IPS-NIHi7 (cell line): ENCODE measurements at regions not wholly inside any gene's neighbourhood (a gene's known extent, or its start where the extent isn't known, plus 50 kb on each side); places are given as distances from the start of the nearest gene placed in this dataset.

Source experiments
- DNase-seq: peaks from one replicate; pipeline ENCODE4 v3.0.0; 2012; ENCODE audit warnings: mixed read lengths; ENCODE audit errors: extremely low spot score

DNA sequence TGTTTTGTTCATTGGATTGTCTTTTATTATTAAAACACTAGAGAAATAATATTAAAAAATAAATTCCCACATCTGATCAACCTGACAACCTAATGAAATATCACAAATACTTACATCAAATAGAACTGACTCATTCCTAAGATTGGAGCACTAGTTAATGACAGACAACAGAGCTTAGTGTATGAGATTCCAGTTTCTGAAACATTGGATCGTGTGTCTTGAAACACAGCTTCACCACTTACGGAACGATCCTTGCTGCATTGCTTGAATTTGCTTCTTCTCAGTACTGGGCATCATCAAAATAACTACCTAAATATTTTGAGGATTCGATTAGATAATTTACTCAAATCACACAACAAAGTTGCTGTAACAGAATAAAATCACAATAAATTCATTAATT lies 667.2 kb upstream of the CDH18 start:
- no peak for DNase-seq

DNA sequence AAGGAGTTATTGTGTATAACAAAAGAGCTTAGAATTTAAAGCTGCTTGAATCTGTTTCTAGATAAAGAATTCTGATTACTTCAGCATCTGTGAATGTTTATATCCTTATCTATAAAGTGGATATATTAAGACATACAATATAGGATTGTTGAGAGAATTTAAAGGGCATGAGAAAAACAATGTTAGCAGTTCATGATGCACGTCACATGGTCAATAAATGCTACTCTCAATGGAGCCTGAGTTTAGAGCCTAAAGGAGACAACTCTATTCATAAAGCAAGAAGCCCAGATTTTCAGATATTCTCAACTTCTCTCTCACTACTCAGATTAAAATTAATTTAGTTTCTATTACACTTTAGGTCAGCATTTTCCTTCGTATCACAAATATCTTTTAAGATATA lies 666.7 kb upstream of the CDH18 start:
- DNase-seq = no peak

DNA sequence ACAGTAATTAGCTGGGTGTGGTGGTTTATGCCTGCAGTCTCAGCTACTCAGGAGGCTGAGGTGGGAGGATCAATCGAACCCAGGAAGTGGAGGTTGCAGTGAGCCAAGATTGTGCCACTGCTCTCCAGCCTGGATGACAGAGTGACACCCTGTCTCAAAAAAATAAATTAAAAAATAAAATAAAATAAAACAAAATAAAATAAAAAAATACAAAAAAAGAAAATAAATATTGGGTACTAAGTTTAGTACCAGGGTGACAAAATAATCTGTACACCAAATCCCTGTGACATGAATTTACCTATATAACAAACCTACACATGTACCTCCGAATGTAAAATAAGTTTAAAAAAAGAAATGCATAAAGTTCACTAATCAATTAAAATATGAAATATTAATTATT lies 666.0 kb upstream of the CDH18 start:
- no peak for DNase-seq

DNA sequence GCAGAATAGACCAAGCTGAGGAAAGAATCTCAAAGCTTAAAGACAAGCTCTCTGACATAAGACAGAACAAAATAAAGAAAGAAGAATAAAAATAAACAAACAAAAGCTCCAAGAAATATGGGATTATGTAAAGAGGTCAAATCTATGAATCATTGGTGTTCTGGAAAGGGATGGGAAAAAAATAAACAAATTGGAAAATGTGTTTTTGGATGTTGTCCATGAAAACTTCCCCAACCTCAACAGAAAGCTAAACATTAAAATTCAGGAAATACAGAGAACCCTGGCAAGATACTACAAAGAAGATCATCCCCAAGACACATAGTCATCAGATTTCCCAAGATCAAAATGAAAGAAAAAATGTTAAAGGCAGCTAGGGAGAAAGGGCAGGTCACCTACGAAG lies 662.0 kb upstream of the CDH18 start:
- DNase-seq = no peak

DNA sequence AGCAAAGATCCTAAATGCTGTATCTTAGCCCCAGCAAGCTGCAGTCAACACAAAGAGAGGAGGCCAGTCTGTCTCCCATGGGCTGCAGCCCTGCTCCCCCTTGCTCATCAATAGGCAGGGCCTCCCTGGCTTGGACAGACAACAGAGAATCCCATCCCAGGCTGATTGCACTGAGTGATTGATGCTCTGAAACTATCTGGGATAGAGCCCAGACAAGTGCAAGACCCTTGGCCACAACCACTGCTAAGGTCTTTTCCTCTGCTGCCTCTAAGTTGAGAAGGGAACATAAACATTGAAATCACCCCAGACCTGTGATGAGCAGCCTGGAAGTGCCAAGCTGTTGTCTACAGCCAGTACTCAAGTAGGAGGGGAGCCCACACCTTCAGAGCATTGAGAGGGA lies 661.0 kb upstream of the CDH18 start:
- DNase-seq = no peak

DNA sequence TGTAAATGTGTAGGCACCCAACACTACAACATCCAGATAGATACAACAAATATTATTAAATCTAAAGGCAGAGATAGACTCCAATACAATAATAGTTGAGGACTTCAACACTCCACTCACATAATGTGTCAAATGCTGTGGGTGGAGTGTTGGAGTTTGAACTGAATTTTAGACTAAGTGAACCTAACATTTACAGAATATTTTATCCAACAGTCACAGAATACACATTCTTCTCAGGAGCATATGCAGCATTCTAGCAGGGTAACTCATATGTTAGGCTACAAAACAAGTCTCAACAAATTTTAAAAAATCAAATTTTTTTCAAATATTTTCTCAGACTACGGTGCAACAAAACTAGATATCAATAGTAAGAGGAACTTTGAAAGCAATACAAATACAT lies 648.7 kb upstream of the CDH18 start:
- DNase-seq = no peak

DNA sequence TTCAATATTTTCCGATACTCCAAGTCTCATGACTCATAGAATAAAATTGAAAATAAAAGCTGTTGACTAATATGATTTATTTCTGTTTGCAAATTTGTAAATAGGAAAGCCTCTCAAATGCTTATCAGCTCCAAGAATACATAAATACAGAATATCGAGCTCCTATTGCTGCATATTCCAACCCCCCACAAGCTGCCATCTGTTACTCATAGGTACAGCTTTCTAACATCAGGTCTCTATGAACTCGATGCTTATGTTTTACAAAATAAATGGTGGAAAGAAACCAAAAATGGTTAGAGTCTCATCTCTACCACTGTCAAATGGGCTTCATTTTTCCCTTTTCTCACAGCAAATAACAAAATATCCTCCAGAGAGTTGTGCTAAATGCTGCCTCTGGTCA lies 631.6 kb upstream of the CDH18 start:
- DNase-seq = no peak

DNA sequence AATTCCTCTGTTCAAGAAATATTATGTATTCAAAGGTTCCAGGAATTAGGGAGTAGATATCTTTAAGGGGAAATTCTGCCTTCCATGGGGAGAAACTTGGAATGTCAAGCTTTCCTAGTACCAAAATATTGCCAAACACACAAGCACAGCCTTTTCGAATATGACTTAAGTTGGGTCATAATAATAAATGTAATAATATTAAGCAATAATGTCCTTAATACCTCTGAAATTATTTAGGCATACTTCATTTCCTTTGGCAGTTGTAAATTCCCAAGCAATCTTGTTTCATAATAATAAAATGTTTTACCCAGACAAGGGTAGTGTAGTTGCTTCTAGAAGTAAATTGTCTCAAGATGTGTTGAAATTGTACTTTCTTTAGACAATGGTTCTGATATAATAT lies 630.3 kb upstream of the CDH18 start:
- no peak for DNase-seq

DNA sequence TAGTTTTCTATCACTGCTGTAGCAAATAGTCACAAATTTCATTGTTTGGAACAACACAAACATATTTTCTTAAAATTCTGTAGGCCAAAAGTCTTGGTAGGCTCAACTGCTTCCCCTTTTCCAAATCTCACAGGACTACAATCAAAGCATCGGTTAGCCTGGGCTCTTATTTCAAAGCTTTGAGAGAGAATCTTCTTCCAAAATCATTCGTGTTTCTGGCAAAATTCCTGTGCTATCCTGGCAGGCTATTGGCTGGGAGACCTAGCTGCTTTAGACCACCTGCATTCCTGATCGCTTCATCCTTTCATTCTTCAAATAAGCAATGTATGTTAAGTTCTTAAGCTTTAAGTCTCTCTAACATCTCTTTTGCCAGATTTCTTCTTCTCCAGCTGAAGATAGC lies 629.8 kb upstream of the CDH18 start:
- DNase-seq = no peak

DNA sequence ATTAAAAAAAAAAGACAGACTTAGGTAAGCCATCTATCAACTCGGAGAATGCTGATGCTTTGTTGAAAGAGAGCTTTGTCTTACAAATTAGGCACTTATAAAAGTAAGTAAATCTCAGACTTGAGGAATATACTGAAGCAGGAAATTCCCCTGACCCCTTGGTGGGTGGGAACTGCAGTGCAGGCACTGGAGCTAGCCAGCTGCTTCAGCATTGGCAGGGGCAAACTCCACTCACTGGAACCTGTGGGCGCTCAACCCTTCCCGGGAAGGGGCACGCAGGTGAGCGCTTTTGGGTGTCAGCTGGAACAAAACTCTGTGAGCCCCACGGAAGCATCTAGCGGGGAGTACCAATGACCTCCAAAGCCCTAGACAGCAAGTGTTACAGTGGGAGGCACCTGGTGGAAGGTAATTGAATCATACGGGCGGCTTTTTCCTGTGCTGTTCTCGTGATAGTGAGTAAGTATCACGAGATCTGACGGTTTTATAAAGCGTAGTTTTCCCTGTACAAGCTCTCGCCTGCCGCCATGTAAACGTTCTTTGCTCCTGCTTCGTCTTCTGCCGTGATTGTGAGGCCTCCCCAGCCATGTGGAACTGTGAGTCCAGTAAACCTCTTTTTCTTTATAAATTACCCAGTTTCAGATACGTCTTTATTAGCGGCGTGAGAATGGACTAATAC lies 628.0 kb upstream of the CDH18 start:
- DNase-seq = no peak

DNA sequence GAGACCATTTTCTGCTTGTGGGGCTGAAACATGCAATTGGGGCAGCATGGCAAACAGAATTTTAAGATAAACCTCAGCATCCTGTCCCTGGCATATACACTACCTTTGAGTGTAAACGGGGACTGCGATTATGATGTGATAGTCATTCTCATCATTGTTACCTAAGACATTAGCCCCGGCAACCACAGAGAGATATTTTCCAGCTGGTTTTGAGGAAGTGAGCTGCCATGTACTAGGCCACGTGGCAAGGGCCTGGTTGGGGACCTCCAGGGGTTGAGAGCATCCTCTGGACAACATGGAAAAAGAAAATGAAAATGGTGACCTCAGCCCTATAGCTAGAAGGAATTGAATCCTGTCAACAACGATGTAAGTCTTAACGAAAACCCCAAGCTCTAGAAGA lies 623.6 kb upstream of the CDH18 start:
- DNase-seq = no peak

DNA sequence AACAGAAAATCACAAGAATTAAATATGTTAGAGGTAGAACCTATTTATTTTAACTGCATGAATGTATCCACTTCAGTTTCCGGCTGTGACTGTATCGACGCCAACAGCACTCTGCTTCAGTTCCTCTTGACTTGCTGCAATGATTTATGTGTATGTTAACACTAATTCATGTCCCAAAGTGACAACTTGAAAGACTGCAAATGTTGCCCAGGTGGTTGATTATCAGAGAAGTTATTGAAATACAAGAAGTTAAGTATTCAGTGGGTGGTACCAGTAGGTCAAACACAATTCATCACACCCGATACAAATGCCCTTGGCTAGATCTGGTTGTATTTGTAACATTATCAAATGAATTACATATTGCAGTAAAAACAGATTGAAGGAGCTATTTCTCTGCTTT lies 622.7 kb upstream of the CDH18 start:
- no peak for DNase-seq

DNA sequence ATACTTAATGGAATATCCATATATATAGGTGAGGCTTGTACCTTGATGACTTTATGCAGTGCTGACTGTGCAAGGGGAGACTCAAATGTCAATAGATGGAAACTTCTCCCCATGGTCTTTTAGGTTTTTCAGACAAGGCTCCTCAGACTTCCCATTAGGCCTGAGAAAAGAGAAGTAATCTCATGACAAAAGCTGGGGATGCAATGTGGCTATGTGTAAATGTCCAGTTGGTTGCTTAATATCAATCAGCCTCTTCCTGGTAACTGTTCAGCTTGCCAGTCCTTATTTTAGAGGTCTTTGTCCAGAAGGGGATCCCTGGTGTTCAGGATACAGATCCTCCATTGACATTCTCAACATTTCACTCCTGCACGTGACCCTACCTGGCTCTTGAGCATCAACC lies 621.1 kb upstream of the CDH18 start:
- no peak for DNase-seq

DNA sequence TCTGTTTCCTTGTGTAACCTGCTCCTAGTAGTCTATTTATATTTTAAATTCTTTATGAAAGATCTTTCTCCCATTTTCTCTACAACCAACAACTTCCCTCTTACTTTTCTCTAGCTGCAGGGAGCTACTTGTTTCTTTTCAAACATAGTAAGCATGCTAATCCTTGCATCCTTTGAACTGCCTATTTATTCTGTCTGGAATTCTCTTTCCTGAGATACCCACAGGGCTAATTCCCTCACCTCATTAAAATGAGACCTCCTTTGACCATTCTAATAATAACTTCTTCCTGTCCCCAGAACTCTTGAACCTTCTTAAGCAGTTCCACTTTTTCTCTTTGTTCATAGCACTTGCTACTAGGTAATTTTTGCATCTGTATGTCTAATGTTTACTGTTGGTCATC lies 620.6 kb upstream of the CDH18 start:
- no peak for DNase-seq

DNA sequence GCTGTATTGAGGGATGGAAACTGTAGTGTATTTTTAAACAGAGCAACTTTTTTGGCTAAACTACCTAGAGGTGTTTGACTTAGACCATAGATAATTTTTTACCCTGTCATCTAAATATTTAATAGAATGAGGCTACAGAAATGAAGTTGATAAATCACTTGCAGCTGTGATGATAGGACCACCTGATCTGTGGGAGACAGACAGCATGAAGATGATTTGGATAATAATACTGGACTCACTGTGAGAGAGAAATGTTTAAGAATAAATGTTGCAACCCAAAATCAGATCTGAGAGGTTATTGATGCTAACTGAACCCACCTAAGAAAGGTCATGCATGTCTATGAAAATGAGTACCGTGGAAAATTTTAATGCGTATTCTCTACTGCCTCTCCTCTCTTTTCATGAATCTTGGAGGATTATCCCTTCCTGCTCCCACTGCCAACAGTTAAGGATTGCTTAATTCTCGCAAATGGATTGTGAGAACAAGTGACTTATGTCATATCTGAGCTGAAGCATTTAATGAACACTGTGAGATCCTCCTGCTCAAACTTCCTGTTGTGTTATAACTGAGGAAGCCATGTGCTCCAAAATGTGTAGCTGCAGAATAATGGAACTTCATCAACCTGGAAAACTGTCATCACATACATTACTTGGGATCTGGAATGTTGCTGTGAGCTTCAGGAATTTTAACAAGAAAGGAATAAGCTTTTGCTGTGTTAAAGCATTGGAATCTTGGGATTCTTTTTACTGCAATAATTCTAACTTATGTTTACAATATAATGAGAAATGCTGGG lies 617.9 kb upstream of the CDH18 start:
- DNase-seq = no peak

DNA sequence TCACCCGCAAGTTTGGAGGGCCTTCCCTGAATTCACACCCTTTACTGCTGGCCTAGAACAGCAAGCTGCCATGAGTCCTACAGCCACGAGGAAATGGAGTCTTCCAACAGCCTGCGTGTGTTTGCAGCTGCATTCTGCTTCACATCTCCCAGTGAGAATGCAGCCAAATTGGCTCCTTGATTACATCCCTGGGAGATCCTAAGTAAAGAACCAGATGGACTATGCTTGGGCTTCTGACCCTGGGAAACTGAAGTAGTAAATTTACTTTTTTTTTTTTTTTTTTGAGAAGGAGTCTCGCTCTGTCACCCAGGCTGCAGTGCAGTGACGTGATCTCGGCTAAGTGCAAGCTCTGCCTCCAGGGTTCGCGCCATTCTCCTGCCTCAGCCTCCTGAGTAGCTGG lies 617.0 kb upstream of the CDH18 start:
- no peak for DNase-seq

DNA sequence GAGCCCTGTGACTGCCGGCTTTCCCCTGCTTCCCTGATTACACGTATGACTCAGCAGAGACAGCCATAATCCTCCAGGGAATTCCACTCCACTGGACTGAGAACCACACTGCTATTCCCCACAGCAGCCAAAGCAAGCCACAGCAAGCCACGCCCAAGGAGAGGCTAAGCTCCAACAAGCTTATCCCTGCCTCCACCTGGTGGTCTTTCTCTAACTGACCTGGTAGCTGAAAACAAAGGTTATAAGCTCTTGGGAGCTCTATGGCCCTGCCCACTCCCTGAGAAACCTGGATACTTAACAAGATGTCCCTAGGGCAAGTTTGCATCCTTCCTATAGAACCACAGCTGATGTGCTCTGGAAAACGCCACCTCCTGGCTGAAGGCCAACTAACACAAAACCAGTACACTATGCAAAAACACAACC lies 613.7 kb upstream of the CDH18 start:
- no peak for DNase-seq

DNA sequence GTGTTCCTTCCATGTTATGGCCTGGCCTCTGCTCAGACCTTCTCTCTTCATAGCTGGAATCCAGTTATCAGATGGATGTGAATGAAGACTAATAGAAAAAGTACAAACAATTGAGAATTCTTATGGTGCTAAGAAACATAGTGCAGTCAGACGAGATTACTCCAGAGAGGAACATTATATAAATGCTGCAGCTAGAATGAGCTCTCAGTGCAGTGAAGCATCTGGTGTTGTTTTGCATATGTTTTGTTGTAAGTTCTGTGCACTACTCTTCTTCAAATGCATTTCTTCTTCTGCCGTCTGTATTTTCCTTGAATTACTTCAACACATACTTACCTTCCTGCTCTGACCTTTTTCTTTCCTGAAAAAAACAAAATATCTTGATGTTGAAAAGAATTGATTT lies 602.4 kb upstream of the CDH18 start:
- DNase-seq = no peak

DNA sequence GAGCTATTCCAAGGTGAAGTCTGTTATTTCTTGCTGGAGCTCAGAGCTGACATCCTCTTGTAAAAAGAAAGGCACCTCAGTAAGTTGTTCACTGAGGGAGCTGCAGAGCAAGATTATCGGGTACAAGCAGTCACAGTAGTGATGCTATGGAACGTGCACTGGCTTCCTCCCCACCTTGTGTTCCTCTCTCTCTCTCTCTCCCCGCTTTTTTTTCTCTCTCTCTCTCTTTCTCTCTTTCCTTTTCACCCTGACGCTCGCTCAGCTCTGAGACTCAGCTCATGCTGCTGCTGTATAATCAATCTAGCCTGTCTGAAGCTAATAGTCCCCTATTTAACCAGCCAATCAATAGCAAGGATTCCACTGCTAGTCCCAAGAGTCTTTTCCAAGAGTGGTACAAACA lies 587.6 kb upstream of the CDH18 start:
- DNase-seq = no peak

DNA sequence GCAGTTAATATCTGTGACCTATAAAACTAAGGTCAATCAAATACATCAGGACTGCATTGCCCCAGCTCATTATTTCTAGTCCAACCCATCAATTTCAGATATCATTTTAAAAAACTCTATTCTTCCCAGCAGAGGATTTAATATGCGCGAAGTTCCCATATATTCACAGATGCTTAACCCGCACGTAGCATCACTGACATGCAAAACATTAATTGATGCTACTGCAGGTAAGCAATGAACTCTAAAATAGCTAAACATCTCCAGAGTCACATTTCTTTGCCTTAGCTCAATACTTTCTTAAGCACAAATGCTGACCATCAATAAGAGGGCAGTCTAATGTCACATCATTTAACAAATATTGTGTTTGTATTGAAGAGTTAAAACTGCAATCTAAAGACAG lies 586.6 kb upstream of the CDH18 start:
- no peak for DNase-seq

DNA sequence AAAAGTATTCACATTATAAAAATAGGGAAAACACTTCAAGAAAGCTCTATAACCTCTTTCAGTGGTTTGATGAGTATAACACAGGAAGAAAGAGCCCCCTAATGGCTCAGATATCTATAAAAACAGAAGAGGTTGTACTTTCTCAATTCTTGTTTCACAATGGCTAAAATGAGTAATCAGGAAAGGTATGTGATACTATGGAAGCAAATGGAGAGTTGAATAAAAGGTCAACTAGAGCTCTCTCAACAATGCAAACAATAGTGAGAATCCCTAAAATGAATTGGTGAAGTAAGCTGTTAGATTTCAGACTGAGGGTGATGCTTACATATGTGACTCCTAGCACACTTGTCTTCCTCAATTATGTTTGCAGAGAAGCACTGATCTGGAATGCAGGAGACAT lies 584.6 kb upstream of the CDH18 start:
- DNase-seq = no peak

DNA sequence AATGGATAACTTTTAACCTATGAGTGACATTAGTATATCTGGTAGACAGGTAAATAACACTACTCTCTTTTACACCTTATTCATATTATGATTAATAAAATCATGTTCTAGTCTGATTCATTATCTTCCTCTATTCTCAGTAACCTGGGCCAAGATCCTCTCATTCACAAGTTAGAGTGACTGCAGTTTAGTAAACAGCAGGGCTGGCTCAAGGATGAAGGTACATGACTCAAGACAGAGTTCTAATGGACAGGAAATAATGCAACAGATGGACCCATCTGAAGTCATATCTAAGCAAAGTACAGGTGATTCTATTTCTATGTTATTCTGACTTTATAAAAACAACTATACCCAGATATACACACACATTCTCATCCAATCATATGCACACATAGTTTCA lies 582.5 kb upstream of the CDH18 start:
- DNase-seq = no peak

DNA sequence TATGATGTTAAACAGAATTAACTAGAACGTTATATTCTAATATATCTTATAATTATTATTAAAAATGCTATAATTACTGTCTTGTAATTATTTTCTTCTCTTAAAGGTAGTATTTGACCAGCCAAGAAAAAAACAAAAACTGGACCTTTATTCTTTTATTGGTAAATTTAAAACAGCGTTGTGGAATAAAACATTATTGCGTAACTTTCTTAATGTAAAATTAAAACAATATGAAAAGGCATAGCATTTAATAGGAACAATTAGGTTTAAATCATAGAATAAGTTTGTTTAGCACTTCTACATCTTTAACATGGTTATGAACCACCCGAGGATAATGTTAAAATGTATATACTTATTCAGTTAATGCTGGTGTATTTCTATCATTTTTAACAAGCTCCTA lies 574.5 kb upstream of the CDH18 start:
- DNase-seq = no peak

DNA sequence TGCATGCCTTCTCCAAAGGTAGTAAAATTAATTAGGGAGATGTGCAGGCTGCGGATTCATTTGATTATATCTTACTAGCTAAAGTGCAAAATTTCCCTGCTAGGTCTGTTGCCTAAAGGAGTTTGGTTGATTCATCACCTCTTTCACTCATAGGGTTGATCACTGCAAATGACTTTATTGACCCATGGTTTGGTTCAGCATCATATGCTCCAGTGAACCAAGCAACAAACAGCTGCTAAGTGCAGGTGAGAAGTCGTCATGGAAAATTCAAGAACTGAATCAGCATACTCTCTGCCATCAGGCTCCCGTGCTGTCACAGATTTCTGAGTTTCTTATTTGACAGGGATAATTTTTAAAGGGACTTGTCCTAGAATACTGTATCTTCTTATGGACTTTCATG lies 571.8 kb upstream of the CDH18 start:
- no peak for DNase-seq
